DMS53 treated with DMSO at 0.1 percent for 48 hours (cell line): ENCODE measurements at regions not wholly inside any gene's neighbourhood (a gene's known extent, or its start where the extent isn't known, plus 50 kb on each side); places are given as distances from the start of the nearest gene placed in this dataset.
"Not testable (repeated sequence)": the region's sequence is repeated elsewhere in the genome, so short reads cannot be mapped to it uniquely, and the experiment has no call there.

ENCODE experiments used
- DNase-seq: peaks from one replicate; lab custom pipeline; 2025; ENCODE audit not compliant: unreplicated experiment; lab: John Stamatoyannopoulos, UW

DNA sequence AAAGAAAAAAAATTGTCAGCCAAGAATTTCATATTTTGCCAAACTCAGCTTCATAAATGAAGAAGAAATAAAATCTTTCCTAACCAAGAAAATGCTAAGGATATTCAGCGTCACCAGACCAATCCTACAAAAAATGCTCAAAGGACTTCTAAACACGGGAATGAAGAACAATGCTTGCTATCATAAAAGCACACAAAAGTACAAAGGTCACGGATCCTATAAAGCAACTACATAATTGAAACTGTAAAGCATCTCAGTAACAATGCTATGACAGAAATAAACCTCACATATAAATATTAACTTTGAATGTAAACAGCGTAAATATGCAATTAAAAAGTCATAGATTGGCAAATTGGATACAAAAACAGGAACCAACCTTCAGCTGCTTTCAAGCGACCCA is 1314.6 kb upstream of the GYPC start:
- no peak for DNase-seq

DNA sequence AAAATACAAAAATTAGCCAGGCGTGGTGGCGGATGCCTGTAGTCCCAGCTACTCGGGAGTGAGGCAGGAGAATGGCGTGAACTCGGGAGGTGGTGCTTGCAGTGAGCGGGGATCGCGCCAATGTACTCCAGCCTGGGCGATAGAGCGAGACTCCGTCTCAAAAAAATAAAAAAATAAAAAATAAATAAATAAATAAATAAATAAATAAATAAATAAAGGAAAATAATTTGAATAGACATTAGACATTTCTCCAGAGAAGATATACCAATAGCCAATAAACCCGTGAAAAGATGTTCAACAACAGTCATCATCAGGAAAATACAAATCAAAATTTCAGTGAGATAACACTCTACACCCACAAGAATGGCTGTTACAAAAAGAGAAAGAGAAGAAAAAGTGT is 1302.4 kb upstream of the GYPC start:
- not testable (repeated sequence) for DNase-seq

DNA sequence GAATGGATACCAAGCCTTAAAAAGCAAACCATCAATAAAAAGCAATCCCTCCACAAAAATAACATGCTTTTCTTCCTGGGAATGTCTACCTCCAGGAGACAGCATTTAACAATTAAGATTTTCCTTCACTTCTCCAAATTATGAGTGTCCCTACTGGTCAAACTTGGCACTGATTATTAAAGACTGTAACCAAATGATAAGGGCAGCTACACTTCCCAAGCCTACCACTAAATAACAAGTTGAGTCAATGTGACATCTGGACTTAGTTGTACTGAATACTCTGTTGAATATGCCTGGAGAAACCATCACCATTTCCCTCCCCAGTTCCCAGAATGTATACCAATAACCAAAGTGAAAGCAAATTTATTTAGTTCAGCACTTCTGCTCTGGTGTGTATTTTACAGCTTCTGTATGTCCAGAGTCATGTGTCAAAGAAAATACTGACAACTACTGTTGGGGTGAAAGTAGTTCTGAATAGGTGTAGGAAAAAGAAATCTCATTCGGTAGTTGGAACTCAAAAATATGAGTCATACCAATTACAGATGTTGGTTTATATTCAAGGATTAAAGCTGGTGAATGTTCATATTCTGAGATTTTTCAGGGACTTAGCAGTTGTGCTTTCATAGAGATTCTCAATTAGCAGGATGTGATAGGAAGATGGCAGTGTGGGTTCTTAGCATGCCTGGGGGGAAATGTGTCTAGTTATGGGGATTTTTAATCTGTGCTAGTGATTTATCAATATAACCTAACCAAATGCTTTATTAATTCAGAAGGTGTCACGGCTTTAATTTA is 1291.6 kb upstream of the GYPC start:
- no peak for DNase-seq

DNA sequence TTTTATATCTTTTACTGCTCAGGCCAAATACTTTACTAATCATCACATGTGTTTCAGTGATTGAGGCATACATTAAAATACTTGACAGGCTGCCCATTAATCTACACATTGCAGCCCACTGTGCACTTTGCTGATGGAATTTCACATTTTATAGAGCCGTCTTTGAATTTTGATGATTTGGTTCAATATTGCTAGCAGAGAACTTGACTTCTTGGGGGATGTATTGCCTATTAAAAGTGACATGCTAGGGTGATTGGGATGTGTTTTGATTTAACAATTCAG is 1291.0 kb upstream of the GYPC start:
- no peak for DNase-seq

DNA sequence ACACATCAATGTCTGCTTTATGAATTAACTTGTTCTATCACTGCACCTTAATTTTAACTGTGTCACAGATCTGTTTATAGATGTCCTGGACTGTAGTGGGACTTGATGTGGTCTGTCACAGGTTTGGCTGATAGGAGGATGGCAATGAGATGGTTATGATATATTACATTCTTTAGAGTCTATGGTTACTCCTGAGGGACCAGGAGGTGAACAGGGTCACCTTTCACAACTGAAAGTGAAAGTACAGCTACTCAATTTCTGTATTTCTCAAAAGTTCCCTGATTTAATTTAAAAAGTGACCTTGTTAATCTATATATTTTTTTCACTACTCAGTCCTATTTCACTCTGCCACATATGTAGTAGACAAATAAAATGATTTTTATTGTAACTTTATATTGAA is 1284.1 kb upstream of the GYPC start:
- no peak for DNase-seq

DNA sequence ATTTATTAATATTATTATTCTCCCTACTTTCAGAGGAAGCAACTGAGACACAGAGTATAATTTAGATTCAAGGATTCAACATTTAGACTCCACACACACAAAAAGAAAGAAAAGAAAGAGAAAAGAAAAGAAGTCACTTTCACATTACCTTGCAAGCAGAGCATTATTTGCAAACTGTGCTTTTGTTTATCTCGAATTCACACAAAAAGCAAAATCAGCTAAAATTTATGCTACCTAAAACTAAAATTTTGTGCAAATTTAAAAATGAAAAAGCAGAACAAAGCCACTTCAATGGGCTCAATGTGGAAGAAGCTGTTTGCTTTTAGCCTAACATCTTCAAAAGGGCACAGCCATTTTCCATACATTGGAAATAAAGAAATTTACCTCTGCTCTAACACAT is 1282.7 kb upstream of the GYPC start:
- no peak for DNase-seq

DNA sequence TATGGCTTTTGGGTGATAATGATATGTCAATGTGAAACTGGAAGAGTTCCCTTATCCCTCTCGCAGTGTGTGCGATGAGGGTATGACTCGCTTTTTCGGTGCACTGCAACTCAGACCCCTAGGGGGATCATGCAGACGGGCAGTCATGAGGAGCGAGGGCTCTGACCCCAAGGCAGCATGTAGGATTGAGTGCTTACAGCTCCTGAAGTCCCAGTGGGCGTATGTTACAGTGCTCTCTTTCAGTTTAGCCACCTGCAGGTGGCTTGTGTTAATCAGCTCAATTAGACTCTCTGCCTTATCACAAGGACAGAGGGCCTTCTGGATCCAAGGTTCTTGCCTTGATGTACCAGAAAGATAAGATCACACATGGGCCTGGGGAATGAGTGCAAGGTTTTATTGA is 1269.9 kb upstream of the GYPC start:
- no peak for DNase-seq

DNA sequence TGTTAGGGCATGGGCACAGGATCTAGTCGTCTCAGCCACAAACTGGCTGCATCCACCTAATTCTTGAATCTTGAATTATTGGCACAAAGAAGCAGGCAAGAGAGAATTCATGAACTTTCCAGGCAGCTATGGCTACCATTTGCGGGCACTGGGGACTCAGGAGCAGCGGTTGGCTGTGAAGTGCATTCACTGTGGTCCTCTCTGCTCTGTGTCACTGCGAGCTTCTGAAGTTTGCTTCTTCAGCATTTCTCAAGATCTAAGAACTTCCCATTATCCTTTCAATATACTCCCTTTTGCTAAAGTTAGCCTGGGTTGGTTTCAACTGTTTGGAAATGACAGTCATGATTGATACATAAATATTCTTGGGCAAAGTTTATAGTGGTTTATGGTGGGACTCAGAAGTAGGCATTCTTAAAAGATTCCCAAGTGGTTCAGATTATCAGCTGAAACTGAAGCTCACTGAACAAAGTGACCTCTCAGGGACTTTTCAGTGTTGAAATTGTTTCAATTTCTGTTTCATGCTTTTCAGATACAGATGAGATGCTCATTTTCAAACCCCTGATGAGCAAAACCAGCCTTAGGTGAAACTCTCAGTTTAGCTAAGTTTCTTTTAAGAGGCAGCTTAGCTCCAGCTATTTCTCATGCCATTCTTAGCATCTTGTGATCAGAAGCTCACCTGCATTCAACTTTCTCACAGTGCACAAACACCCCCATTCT is 1258.3 kb upstream of the GYPC start:
- no peak for DNase-seq

DNA sequence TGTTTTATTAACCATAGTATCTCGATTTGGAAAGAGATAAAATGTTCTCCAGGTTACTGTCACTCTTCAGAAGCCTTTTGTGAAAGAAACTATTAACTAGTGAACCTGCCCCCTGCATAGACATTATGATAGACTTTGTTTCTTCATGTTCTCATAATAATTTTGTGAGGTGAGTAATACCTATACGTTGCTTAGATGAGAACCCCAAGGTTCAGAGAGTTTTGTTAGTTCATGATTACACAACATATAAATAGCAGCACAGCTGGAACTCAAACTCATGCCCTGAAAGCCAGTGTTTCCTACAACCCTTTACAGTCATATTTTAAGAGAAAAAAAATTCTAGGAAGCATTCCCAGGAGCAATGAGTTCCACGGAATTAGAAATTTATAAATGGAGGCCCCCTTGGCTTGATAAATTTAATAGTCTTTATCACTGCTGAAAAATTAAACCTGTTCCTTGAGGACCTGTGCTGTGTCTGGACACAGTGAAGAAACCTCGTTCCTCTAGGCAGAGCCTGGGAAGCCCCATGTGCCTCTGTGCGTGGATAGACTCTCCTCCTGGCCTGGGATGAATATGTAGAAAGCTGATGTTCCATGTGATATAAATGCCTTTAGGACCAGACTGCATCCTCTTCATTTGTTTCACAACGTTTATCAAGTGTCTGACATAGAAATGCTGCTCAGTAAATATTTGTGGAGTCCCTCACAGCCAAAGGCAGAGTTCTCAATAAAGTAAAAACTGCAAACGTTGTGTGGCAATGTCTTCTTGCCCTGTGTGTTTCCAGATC is 1257.0 kb upstream of the GYPC start:
- no peak for DNase-seq

DNA sequence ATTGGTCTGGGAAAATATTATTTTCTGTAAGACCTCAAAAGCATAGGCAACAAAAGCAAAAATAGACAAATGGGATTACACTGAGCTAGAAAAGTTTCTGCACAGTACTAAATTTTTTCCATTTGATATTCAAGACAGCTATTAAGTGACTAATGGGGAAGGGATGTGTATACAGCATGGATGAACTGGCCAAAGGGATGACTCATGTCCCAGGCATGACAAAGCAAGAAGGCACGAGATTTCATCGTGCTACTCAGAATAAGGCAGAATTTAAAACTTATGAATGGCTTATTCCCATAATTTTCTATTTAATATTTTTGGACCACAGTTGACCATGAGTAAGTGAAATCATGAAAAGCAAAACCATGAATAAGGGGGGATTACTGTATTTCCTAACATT is 1250.1 kb upstream of the GYPC start:
- DNase-seq = peak; percentile 58

DNA sequence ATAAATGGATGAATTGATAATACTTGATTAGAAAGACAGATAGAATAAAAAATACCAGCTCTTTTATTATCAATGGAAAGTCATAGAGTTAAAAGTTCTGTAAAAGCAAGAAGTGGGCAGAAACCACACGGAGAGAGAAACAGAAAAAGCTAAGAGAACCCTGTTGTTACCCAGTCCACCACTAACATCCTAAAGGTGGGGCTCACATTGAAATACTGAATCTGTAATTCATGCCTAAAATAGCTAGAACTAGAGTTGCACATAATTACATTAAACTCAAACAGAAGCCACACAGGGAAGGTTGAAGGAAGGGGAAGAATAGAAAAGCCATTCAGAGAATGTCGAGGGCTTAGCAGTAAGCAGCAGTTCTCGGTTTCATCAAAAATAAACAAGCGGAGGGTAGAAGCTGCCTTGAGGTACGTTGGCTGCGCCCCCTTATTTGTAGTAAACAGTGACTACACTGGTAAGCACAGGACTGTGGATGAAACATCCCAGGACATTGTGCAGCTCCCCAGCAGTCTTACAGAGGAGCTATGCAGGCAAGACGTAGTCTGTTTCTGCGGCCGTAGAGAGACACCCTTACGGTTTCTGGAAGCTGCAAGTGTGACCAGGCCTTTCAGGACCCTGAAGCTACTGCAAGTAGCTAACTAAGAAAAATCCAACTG is 1247.0 kb upstream of the GYPC start:
- DNase-seq = no peak

DNA sequence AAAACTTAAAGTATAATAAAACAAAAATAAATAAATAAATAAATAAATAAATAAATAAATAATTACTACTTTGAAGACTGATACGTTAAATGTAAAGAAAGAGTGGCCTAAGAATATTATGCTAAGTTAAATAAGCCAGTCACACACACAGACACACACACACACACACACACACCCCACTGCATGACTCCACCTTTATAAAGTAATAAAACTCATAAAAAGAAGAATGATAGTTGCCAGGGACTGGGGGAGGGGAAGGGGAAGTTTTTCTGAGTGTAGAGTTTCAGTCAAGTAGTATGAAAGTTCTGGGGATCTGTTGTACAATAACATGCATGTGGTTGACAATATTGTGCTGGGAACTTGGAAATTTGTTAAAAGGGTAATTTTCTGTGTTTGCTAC is 1237.5 kb upstream of the GYPC start:
- DNase-seq = no peak

DNA sequence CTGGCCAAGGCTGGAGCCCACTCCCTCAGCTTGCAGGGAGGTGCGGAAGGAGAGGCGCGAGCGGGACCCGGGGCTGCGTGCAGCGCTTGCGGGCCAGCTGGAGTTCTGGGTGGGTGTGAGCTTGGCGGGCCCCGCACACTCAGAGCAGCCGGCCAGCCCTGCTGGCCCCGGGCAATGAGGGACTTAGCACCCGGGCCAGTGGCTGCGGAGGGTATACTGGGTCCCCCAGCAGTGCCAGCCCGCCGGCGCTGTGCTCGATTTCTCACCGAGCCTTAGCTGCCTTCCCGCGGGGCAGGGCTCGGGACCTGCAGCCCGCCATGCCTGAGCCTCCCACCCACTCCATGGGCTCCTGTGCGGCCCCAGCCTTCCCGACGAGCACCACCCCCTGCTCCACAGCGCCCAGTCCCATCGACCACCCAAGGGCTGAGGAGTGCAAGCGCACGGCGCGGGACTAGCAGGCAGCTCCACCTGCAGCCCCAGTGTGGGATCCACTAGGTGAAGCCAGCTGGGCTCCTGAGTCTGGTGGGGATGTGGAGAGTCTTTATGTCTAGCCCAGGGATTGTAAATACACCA is 1233.7 kb upstream of the GYPC start:
- DNase-seq = not testable (repeated sequence)

DNA sequence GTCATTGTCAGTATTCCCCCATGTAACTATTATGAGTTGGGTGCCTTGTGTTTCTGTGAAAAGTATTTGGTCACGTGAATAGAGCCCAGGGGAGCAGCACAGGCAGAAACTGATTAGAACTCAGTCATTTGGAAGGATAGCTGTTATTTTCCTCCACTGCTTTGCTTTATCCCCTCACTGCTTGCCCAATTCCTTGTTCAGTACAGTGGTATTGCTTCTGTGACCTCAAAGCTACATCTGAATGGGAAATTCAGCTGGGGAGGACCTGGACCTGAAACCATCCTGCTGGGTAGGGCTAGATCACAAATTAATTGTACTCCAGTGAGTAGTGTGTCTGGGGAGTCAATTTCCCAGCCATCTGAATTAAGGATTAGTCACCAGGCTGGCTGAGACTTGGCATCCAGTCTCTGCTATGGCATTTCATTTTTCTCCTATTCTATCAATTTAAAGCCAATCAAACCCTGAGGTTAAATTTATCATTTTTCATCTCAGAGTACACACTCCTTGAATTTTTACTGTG is 1231.6 kb upstream of the GYPC start:
- DNase-seq = no peak

DNA sequence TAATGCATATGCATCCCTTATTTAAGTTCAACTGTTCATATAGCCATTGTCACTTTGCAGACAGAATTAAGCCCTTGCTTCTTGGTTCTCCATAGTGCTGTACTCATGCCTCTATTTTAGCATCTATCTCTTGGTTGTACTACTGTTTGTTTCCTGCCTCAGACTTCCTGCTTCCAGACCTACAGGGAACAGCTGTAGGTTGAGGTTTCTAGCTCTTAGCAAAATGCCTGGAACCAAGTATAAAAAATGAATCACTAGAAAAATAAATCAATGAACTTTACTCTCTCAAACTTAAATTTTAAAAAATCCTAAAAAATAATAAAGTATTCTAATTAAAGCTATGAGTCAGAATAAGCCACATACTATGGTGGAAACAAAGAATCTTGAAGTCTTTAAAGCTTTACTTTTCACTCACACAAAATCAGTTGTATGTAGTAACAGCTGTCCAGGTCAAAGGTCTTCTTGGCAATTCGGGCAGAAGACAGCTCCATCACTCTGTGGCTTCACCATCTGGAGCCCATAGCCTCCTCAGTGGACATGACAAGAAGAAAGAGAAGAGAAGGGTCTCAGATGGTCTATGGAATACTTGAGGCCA is 1228.1 kb upstream of the GYPC start:
- DNase-seq = no peak

DNA sequence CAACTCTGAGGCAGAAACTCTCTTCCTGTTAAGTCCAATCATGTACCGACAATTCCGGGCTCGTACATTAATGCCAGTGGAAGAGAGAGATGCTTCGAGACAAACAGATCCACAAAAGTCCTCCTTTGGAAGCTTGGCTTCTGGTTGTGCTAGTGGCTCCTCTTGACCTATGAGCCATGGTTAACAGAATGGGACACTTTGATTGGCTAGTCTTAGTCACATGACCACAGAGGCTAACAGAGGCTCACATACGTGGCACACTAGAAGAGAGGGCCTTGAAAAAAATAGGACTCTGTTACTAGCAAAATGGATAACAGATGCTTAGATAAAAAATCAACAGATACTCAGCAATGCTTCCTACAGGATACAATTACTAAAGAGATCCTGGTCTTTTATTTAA is 1211.9 kb upstream of the GYPC start:
- DNase-seq = no peak

DNA sequence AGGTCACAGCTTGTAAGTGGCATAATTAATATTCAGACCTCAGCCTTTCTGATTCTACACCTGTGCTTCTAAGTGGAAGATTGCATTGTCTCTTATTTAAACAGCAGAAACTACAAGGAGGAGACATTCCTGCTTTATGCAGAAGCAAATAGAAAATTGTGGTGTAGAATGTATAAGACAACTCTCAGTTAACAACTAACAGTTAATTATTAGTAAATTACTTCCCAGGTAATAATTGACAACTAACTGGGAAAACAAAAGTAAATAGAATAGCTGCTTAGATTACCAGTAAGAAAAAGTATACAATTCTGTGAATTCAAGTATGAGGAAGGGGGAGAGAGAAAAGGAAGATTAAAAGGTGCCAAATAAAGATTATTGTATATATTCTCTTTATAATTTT is 1210.5 kb upstream of the GYPC start:
- no peak for DNase-seq

DNA sequence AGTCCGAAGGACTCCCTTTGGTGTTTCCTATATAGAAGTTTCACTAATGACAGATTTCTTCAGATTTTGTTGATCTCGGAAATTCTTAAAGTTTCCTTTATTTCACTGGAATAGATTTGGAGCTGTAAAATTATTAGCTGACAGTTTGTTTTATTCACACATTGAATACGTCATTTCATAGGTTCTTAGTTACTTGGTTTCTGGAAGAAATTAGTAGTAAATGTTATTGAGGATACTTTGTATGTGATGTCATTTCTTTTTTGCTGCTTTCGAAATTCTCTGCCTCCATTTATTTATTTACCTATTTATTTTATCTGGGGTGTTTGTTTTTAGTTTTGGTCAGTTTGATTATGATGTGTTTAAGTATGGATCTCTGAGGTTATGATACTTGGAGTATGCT is 1205.9 kb upstream of the GYPC start:
- DNase-seq = no peak

DNA sequence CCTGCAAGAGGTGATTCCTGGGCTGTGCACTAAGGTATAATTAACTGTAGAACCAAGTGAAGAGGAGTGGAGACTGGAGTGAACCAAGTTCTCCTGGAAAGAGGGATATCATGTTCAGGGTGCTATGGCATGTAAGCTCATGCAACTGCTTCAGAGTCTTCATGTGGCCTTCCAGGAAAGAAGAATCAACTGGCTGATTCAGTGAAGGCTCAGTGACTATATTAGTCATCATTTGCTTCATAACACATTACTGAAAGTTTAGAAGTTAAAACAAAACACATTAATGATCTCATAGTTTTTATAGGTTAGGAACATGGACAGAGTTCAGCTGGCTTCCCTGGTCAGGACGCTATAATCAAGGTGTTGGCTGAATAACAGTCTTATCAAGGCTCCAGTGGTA is 1200.8 kb upstream of the GYPC start:
- DNase-seq = no peak

DNA sequence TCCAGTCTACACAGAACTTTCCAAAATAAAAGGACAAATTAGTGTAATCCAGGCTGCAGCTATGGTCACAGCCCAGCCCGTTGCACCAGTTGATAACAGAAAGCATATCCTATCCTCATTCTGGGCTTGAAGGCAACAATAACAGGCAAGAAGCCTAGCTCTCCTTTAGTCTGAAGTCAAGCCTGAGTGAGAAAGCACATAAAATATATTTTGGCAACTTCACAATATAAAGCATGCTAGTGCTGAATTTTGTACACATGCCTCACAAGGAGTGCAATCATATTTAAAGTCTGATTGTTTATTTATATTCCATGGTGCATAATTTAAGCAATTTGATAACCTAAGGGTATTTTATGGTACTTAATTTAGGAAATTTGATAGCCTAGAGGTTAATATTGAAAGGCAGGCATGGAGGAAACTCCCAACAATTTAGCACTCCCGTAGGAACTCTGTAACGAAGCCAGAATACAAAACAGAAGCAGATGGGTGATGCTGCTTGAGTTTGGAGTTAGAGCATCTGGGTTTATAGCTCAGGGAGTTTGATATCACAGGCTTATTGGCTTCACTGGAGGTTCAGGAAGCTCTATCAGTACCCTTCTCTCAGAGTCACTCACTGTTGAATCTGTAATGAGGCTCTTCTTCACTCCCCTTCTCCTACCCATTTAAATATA is 1199.1 kb upstream of the GYPC start:
- no peak for DNase-seq
